ENCODE measurements at regions not wholly inside any gene's neighbourhood (a gene's known extent, or its start where the extent isn't known, plus 50 kb on each side); places are given as distances from the start of the nearest gene placed in this dataset.

- no peak overlapping the region for H3K4me3 ChIP-seq
- peaks cover 6% of the 10 kb centered on the region for H3K9me3 ChIP-seq
- DNase-seq (no peak), ATAC-seq (no peak)
- H3K4me1 ChIP-seq = no peaks in the 10 kb centered on the region
- no peaks in the 10 kb centered on the region for H3K36me3 ChIP-seq
- no peak for TF ChIP-seq CTCF (IDR thresholded peaks at IDR 0.05)
- intact Hi-C loops (cut with DNase I) = no loop called here
- no peaks in the 10 kb centered on the region for H3K27me3 ChIP-seq (ENCODE audit: low read depth)
- H3K27ac ChIP-seq = no peak overlapping the region
Observed at GRCh38 chr14:71423481-71423880, 508.7 kb upstream of the RGS6 start.

- H3K27me3 ChIP-seq (ENCODE audit: low read depth) = no peaks in the 10 kb centered on the region
- no peaks in the 10 kb centered on the region for H3K36me3 ChIP-seq
- H3K9me3 ChIP-seq = peaks cover 6% of the 10 kb centered on the region
- ATAC-seq (no peak), DNase-seq (no peak)
- no peak overlapping the region for H3K4me3 ChIP-seq
- no peaks in the 10 kb centered on the region for H3K4me1 ChIP-seq
- intact Hi-C loops (cut with DNase I) = no loop called here
- TF ChIP-seq CTCF (IDR thresholded peaks at IDR 0.05) = no peak
- no peak overlapping the region for H3K27ac ChIP-seq
Observed at GRCh38 chr14:71424941-71425340, 507.3 kb upstream of the RGS6 start.

GRCh38 chr14:71426001-71426400, 506.2 kb upstream of the RGS6 start:
- TF ChIP-seq CTCF (IDR thresholded peaks at IDR 0.05) = no peak
- H3K27me3 ChIP-seq (ENCODE audit: low read depth) = no peaks in the 10 kb centered on the region

GRCh38 chr14:71429902-71430301, 502.3 kb upstream of the RGS6 start:
- DNase-seq = no peak
- ATAC-seq = no peak
- intact Hi-C loops (cut with DNase I) = no loop called here

More at GRCh38 chr14:71426001-71426400, 506.2 kb upstream of the RGS6 start:
- H3K27ac ChIP-seq = no peak overlapping the region
- intact Hi-C loops (cut with DNase I) = no loop called here
- DNase-seq = no peak
- no peak for ATAC-seq
- H3K36me3 ChIP-seq = no peaks in the 10 kb centered on the region
- H3K4me1 ChIP-seq = no peaks in the 10 kb centered on the region
- no peak overlapping the region for H3K4me3 ChIP-seq
- peaks cover 6% of the 10 kb centered on the region for H3K9me3 ChIP-seq

GRCh38 chr14:71430321-71430677, 501.9 kb upstream of the RGS6 start:
- intact Hi-C loops (cut with DNase I) = no loop called here
- H3K27me3 ChIP-seq (ENCODE audit: low read depth) = no peaks in the 10 kb centered on the region
- DNase-seq (no peak), ATAC-seq (no peak)
- no peak overlapping the region for H3K27ac ChIP-seq
- no peaks in the 10 kb centered on the region for H3K4me1 ChIP-seq
- H3K9me3 ChIP-seq = peaks cover 6% of the 10 kb centered on the region
- no peak overlapping the region for H3K4me3 ChIP-seq
- no peaks in the 10 kb centered on the region for H3K36me3 ChIP-seq
- TF ChIP-seq CTCF (IDR thresholded peaks at IDR 0.05) = no peak

More at GRCh38 chr14:71429902-71430301, 502.3 kb upstream of the RGS6 start:
- Histone ChIP-seq H3K27ac (no peak overlapping the region), H3K4me1 (no peaks in the 10 kb centered on the region), H3K36me3 (no peaks in the 10 kb centered on the region), H3K27me3 (ENCODE audit: low read depth) (no peaks in the 10 kb centered on the region), H3K4me3 (no peak overlapping the region), H3K9me3 (peaks cover 6% of the 10 kb centered on the region)
- no peak for TF ChIP-seq CTCF (IDR thresholded peaks at IDR 0.05)
